ENCODE measurements at regions not wholly inside any gene's neighbourhood (a gene's known extent, or its start where the extent isn't known, plus 50 kb on each side); places are given as distances from the start of the nearest gene placed in this dataset.

GRCh38 chr9:22374051-22374450 is 72.6 kb upstream of the DMRTA1 start:
- H3K4me2 ChIP-seq = no peak overlapping the region
- H3K36me3 ChIP-seq (ENCODE audit: low read depth) = no peaks in the 10 kb centered on the region
- no peaks in the 10 kb centered on the region for H3K4me1 ChIP-seq (replicated peaks; ENCODE audit: insufficient read depth)
- POLR2A ChIA-PET (ENCODE audit: unreplicated experiment) = no interaction called here
- no peak overlapping the region for H3K4me3 ChIP-seq
- no peak for TF ChIP-seq EZH2 (IDR thresholded peaks at IDR 0.05; ENCODE audit: low read depth)
- TF ChIP-seq, protein P1, sequence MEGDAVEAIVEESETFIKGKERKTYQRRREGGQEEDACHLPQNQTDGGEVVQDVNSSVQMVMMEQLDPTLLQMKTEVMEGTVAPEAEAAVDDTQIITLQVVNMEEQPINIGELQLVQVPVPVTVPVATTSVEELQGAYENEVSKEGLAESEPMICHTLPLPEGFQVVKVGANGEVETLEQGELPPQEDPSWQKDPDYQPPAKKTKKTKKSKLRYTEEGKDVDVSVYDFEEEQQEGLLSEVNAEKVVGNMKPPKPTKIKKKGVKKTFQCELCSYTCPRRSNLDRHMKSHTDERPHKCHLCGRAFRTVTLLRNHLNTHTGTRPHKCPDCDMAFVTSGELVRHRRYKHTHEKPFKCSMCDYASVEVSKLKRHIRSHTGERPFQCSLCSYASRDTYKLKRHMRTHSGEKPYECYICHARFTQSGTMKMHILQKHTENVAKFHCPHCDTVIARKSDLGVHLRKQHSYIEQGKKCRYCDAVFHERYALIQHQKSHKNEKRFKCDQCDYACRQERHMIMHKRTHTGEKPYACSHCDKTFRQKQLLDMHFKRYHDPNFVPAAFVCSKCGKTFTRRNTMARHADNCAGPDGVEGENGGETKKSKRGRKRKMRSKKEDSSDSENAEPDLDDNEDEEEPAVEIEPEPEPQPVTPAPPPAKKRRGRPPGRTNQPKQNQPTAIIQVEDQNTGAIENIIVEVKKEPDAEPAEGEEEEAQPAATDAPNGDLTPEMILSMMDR (conservative IDR thresholded peaks at IDR 0.05) = no peak
- no peaks in the 10 kb centered on the region for H3F3A ChIP-seq (ENCODE audit: insufficient read depth, low read depth)
- no TSS peak for BruUV-seq (replicated peaks)
- H3K79me2 ChIP-seq (ENCODE audit: low read depth) = no peaks in the 10 kb centered on the region
- no peaks in the 10 kb centered on the region for H3K9me2 ChIP-seq (ENCODE audit: insufficient read depth)
- no peaks in the 10 kb centered on the region for H3K27me3 ChIP-seq (ENCODE audit: insufficient read depth, low read depth)
- DNase-seq = no peak
- intact Hi-C loops (cut with micrococcal nuclease; ENCODE audit: unreplicated experiment) = no loop called here
- H3K9me3 ChIP-seq (ENCODE audit: insufficient read depth, low read depth) = no peaks in the 10 kb centered on the region
- H3K27ac ChIP-seq = no peak overlapping the region
- no peak overlapping the region for H2AFZ ChIP-seq
- no peaks in the 10 kb centered on the region for H4K20me1 ChIP-seq (ENCODE audit: insufficient read depth)
- CTCF ChIA-PET = no interaction called here

DNA sequence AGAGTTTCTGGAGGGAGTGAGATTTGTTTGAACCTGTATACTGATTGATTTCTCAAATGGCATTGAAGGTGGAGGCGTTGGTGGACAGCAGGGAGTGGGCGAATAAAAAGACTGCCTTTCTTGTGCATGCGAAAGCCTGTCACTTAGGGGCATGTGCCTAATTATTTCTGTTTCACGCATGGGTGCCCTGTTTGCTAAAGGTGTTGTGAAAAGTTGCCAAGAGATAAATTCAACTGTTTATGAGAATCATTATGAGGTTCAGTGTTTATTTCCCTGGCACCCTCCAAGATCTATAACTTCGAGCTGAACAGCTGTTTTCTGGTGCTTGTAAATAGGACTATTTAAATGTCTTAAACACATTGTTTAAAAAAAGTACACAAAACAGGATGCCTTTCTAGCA is 67.4 kb upstream of the DMRTA1 start:
- Histone ChIP-seq H3K36me3 (ENCODE audit: low read depth) (no peaks in the 10 kb centered on the region), H3K4me1 (replicated peaks; ENCODE audit: insufficient read depth) (no peaks in the 10 kb centered on the region), H3K4me2 (no peak overlapping the region), H3K9me2 (ENCODE audit: insufficient read depth) (no peaks in the 10 kb centered on the region), H4K20me1 (ENCODE audit: insufficient read depth) (no peaks in the 10 kb centered on the region), H3F3A (ENCODE audit: insufficient read depth, low read depth) (no peaks in the 10 kb centered on the region), H3K9me3 (ENCODE audit: insufficient read depth, low read depth) (no peaks in the 10 kb centered on the region), H2AFZ (no peak overlapping the region), H3K4me3 (no peak overlapping the region), H3K79me2 (ENCODE audit: low read depth) (no peaks in the 10 kb centered on the region), H3K27me3 (ENCODE audit: insufficient read depth, low read depth) (no peaks in the 10 kb centered on the region), H3K27ac (no peak overlapping the region)
- DNase-seq = no peak
- BruUV-seq (replicated peaks) = no TSS peak
- ChIA-PET POLR2A (ENCODE audit: unreplicated experiment) (no interaction called here), CTCF (no interaction called here)
- intact Hi-C loops (cut with micrococcal nuclease; ENCODE audit: unreplicated experiment) = no loop called here
- no peak for TF ChIP-seq EZH2 (IDR thresholded peaks at IDR 0.05; ENCODE audit: low read depth)
- TF ChIP-seq, protein P1 (conservative IDR thresholded peaks at IDR 0.05) = no peak

DNA sequence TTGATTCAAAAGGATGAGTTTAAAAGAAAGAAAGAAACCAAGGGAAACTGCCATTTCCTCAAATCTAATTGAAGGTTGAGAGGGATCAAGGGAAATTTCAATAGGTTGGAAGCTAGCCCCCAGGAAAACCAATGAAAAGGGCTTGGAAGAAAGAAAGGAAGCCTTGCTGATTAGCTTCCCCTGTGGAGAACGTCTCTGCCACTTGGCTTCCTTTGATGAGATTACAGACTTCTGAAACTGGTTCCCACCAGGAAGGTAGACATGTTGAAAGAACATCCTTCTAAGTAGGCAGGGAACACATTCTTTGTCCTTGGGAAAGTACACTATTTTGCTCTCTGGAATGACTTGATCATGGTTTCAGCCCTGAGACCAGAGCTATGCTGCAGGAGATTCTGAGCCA is 65.5 kb upstream of the DMRTA1 start:
- Histone ChIP-seq H3K4me2 (no peak overlapping the region), H3K9me3 (ENCODE audit: insufficient read depth, low read depth) (no peaks in the 10 kb centered on the region), H3K4me1 (replicated peaks; ENCODE audit: insufficient read depth) (no peaks in the 10 kb centered on the region), H3K27me3 (ENCODE audit: insufficient read depth, low read depth) (no peaks in the 10 kb centered on the region), H4K20me1 (ENCODE audit: insufficient read depth) (no peaks in the 10 kb centered on the region), H3F3A (ENCODE audit: insufficient read depth, low read depth) (no peaks in the 10 kb centered on the region), H3K27ac (no peak overlapping the region), H3K79me2 (ENCODE audit: low read depth) (no peaks in the 10 kb centered on the region), H3K36me3 (ENCODE audit: low read depth) (no peaks in the 10 kb centered on the region), H3K4me3 (no peak overlapping the region), H2AFZ (no peak overlapping the region), H3K9me2 (ENCODE audit: insufficient read depth) (no peaks in the 10 kb centered on the region)
- POLR2A ChIA-PET (ENCODE audit: unreplicated experiment) = no interaction called here
- no peak for TF ChIP-seq EZH2 (IDR thresholded peaks at IDR 0.05; ENCODE audit: low read depth)
- TF ChIP-seq, protein P1 (conservative IDR thresholded peaks at IDR 0.05) = no peak
- no peak for DNase-seq
- intact Hi-C loops (cut with micrococcal nuclease; ENCODE audit: unreplicated experiment) = no loop called here
- CTCF ChIA-PET = no interaction called here
- BruUV-seq (replicated peaks) = no TSS peak

Data from PC-9 (cell line).